GM12864 (cell line): ENCODE measurements at regions not wholly inside any gene's neighbourhood (a gene's known extent, or its start where the extent isn't known, plus 50 kb on each side); places are given as distances from the start of the nearest gene placed in this dataset.

Source experiments
- DNase-seq: peaks from one replicate; pipeline ENCODE4 v3.0.0-alpha.2; 2011; ENCODE audit warnings: low read depth
- H3K4me3 ChIP-seq: 2 replicates; pipeline ENCODE4 v1.5.1; 2011; ENCODE audit warnings: mild to moderate bottlenecking, low read depth, low read length, control low read depth
- CTCF ChIP-seq: IDR thresholded peaks from 2 replicates; pipeline ENCODE4 v1.5.1; 2011; ENCODE audit warnings: low read depth, mild to moderate bottlenecking, moderate library complexity, low read length, control low read depth, inconsistent platforms; ENCODE audit errors: missing control alignments

GRCh38 chr2:56444339-56444738 lies 260.5 kb downstream of the CCDC85A start:
- TF ChIP-seq CTCF = no peak
- no peak overlapping the region for H3K4me3 ChIP-seq
- no peak for DNase-seq

GRCh38 chr2:56448403-56449001 lies 264.7 kb downstream of the CCDC85A start:
- no peak for DNase-seq
- no peak overlapping the region for H3K4me3 ChIP-seq

GRCh38 chr2:56449002-56449431 lies 265.2 kb downstream of the CCDC85A start:
- no peak for DNase-seq
- TF ChIP-seq CTCF = no peak
- H3K4me3 ChIP-seq = no peak overlapping the region

More at GRCh38 chr2:56448403-56449001, 264.7 kb downstream of the CCDC85A start:
- no peak for TF ChIP-seq CTCF

GRCh38 chr2:56449449-56449860 lies 265.7 kb downstream of the CCDC85A start:
- DNase-seq = no peak
- no peak for TF ChIP-seq CTCF
- no peak overlapping the region for H3K4me3 ChIP-seq

- H3K4me3 ChIP-seq = no peak overlapping the region
- TF ChIP-seq CTCF = no peak
- no peak for DNase-seq
These were observed 266.3 kb downstream of the CCDC85A start for GRCh38 chr2:56450047-56450446.

- H3K4me3 ChIP-seq = no peak overlapping the region
- DNase-seq = no peak
- no peak for TF ChIP-seq CTCF
These were observed 267.0 kb downstream of the CCDC85A start for GRCh38 chr2:56450772-56451171.

- TF ChIP-seq CTCF = no peak
- no peak overlapping the region for H3K4me3 ChIP-seq
- no peak for DNase-seq
These were observed 271.9 kb downstream of the CCDC85A start for GRCh38 chr2:56455642-56456041.
